ENCODE measurements at regions not wholly inside any gene's neighbourhood (a gene's known extent, or its start where the extent isn't known, plus 50 kb on each side); places are given as distances from the start of the nearest gene placed in this dataset.

DNA sequence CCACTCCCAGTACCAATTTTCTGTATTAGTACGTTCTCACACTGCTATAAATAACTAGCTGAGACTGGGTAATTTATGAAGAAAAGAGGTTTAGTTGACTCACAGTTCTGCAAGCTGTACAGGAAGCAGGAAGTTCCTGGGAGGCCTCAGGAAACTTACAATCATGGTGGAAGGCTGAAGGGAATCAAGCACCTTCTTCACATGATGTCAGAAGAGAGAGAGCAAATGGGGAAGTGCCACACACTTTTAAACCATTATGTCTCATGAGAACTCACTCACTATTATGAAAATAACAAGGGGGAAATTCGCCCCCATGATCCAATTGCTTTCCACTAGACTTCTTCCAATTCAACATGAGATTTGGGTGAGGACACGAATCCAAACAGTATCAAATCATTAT lies 271.4 kb downstream of the ETS1 start:
- TF ChIP-seq, protein P1, sequence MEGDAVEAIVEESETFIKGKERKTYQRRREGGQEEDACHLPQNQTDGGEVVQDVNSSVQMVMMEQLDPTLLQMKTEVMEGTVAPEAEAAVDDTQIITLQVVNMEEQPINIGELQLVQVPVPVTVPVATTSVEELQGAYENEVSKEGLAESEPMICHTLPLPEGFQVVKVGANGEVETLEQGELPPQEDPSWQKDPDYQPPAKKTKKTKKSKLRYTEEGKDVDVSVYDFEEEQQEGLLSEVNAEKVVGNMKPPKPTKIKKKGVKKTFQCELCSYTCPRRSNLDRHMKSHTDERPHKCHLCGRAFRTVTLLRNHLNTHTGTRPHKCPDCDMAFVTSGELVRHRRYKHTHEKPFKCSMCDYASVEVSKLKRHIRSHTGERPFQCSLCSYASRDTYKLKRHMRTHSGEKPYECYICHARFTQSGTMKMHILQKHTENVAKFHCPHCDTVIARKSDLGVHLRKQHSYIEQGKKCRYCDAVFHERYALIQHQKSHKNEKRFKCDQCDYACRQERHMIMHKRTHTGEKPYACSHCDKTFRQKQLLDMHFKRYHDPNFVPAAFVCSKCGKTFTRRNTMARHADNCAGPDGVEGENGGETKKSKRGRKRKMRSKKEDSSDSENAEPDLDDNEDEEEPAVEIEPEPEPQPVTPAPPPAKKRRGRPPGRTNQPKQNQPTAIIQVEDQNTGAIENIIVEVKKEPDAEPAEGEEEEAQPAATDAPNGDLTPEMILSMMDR (IDR thresholded peaks at IDR 0.05) = no peak
- TF ChIP-seq POLR2A (IDR thresholded peaks at IDR 0.05) = no peak
